MG63 (cell line): ENCODE measurements at regions not wholly inside any gene's neighbourhood (a gene's known extent, or its start where the extent isn't known, plus 50 kb on each side); places are given as distances from the start of the nearest gene placed in this dataset.
A peak's percentile ranks its signal among the peaks of the same experiment; 100 is the strongest.
"Not testable (repeated sequence)": the region's sequence is repeated elsewhere in the genome, so short reads cannot be mapped to it uniquely, and the experiment has no call there.

Source experiments
- DNase-seq: peaks from one replicate; pipeline ENCODE4 v3.0.0-alpha.2; 2020
- H3K27me3 ChIP-seq: fragments of 250-450 bp; sonication (Bioruptor Pico); 2 replicates; pipeline ENCODE4 v1.5.1; 2020; ENCODE audit warnings: mild to moderate bottlenecking, moderate library complexity
- H3K36me3 ChIP-seq: fragments of 250-450 bp; sonication (Bioruptor Pico); 2 replicates; pipeline ENCODE4 v1.5.1; 2020; ENCODE audit warnings: mild to moderate bottlenecking, moderate library complexity
- H3K4me3 ChIP-seq: fragments of 250-450 bp; sonication (Bioruptor Pico); 2 replicates; pipeline ENCODE4 v1.5.1; 2020; ENCODE audit warnings: mild to moderate bottlenecking, moderate library complexity
- H3K9me3 ChIP-seq: fragments of 250-450 bp; sonication (Bioruptor Pico); 2 replicates; pipeline ENCODE4 v1.5.1; 2020; ENCODE audit warnings: mild to moderate bottlenecking, moderate library complexity

GRCh38 chr3:4060064-4060463 is 243.1 kb upstream of the SETMAR start:
- H3K27me3 ChIP-seq, result no peaks in the 10 kb centered on the region
- H3K36me3 ChIP-seq, result no peaks in the 10 kb centered on the region
- DNase-seq, result peak; percentile 79
- H3K9me3 ChIP-seq, result peaks cover 8% of the 10 kb centered on the region; the same call in 1 of the 2 replicates
- H3K4me3 ChIP-seq, result no peak overlapping the region

- H3K4me3 ChIP-seq, result no peak overlapping the region
These were observed 242.6 kb upstream of the SETMAR start for GRCh38 chr3:4060603-4061002.

GRCh38 chr3:4061195-4061594 is 242.0 kb upstream of the SETMAR start:
- no peak for DNase-seq
- Histone ChIP-seq H3K9me3 (peaks cover 8% of the 10 kb centered on the region; the same call in 1 of the 2 replicates), H3K36me3 (no peaks in the 10 kb centered on the region), H3K27me3 (no peaks in the 10 kb centered on the region), H3K4me3 (no peak overlapping the region)

More at GRCh38 chr3:4060603-4061002, 242.6 kb upstream of the SETMAR start:
- no peaks in the 10 kb centered on the region for H3K27me3 ChIP-seq
- no peaks in the 10 kb centered on the region for H3K36me3 ChIP-seq
- H3K9me3 ChIP-seq, result peaks cover 8% of the 10 kb centered on the region; the same call in 1 of the 2 replicates
- DNase-seq, result no peak

GRCh38 chr3:4061783-4062360 is 241.3 kb upstream of the SETMAR start:
- no peak for DNase-seq
- Histone ChIP-seq H3K36me3 (no peaks in the 10 kb centered on the region), H3K9me3 (peaks cover 8% of the 10 kb centered on the region; the same call in 1 of the 2 replicates), H3K4me3 (no peak overlapping the region), H3K27me3 (no peaks in the 10 kb centered on the region)

- H3K36me3 ChIP-seq, result no peaks in the 10 kb centered on the region
- DNase-seq, result no peak
- peaks cover 8% of the 10 kb centered on the region; the same call in 1 of the 2 replicates for H3K9me3 ChIP-seq
- no peak overlapping the region for H3K4me3 ChIP-seq
- no peaks in the 10 kb centered on the region for H3K27me3 ChIP-seq
These were observed 240.5 kb upstream of the SETMAR start for GRCh38 chr3:4062621-4063020.

- Histone ChIP-seq H3K9me3 (peaks cover 8% of the 10 kb centered on the region; the same call in 1 of the 2 replicates), H3K4me3 (no peak overlapping the region), H3K27me3 (no peaks in the 10 kb centered on the region), H3K36me3 (no peaks in the 10 kb centered on the region)
- no peak for DNase-seq
These were observed 239.1 kb upstream of the SETMAR start for GRCh38 chr3:4063916-4064574.

GRCh38 chr3:4065085-4065484 is 238.1 kb upstream of the SETMAR start:
- no peak for DNase-seq
- no peak overlapping the region for H3K4me3 ChIP-seq
- no peaks in the 10 kb centered on the region for H3K36me3 ChIP-seq
- peaks cover 8% of the 10 kb centered on the region; the same call in 1 of the 2 replicates for H3K9me3 ChIP-seq
- no peaks in the 10 kb centered on the region for H3K27me3 ChIP-seq

- Histone ChIP-seq H3K27me3 (no peaks in the 10 kb centered on the region), H3K4me3 (no peak overlapping the region), H3K36me3 (no peaks in the 10 kb centered on the region), H3K9me3 (peaks cover 8% of the 10 kb centered on the region; the same call in 1 of the 2 replicates)
- DNase-seq, result no peak
These were observed 237.6 kb upstream of the SETMAR start for GRCh38 chr3:4065554-4065953.

- Histone ChIP-seq H3K9me3 (no peaks in the 10 kb centered on the region), H3K4me3 (no peak overlapping the region), H3K36me3 (no peaks in the 10 kb centered on the region), H3K27me3 (no peaks in the 10 kb centered on the region)
- no peak for DNase-seq
These were observed 235.3 kb upstream of the SETMAR start for GRCh38 chr3:4067893-4068292.

GRCh38 chr3:4069796-4070195 is 233.4 kb upstream of the SETMAR start:
- no peaks in the 10 kb centered on the region for H3K36me3 ChIP-seq
- no peaks in the 10 kb centered on the region for H3K27me3 ChIP-seq
- H3K9me3 ChIP-seq, result no peaks in the 10 kb centered on the region
- no peak for DNase-seq
- H3K4me3 ChIP-seq, result no peak overlapping the region

GRCh38 chr3:4071481-4072184 is 231.5 kb upstream of the SETMAR start:
- no peak overlapping the region for H3K4me3 ChIP-seq
- no peaks in the 10 kb centered on the region for H3K27me3 ChIP-seq
- no peaks in the 10 kb centered on the region for H3K9me3 ChIP-seq
- no peak for DNase-seq
- no peaks in the 10 kb centered on the region for H3K36me3 ChIP-seq

GRCh38 chr3:4077278-4077677 is 225.9 kb upstream of the SETMAR start:
- DNase-seq, H3K36me3 ChIP-seq, H3K9me3 ChIP-seq, H3K4me3 ChIP-seq, H3K27me3 ChIP-seq: not testable (repeated sequence)

GRCh38 chr3:4077950-4078349 is 225.2 kb upstream of the SETMAR start:
- Histone ChIP-seq H3K4me3 (no peak overlapping the region), H3K27me3 (no peaks in the 10 kb centered on the region), H3K9me3 (no peaks in the 10 kb centered on the region), H3K36me3 (no peaks in the 10 kb centered on the region)
- DNase-seq, result no peak

GRCh38 chr3:4078903-4079302 is 224.3 kb upstream of the SETMAR start:
- H3K4me3 ChIP-seq, result no peak overlapping the region
- no peaks in the 10 kb centered on the region for H3K27me3 ChIP-seq
- no peaks in the 10 kb centered on the region for H3K9me3 ChIP-seq
- DNase-seq, result no peak
- H3K36me3 ChIP-seq, result no peaks in the 10 kb centered on the region

GRCh38 chr3:4079339-4080195 is 223.6 kb upstream of the SETMAR start:
- no peaks in the 10 kb centered on the region for H3K9me3 ChIP-seq
- DNase-seq, result no peak
- no peaks in the 10 kb centered on the region for H3K36me3 ChIP-seq
- H3K27me3 ChIP-seq, result no peaks in the 10 kb centered on the region
- H3K4me3 ChIP-seq, result no peak overlapping the region

- Histone ChIP-seq H3K4me3 (no peak overlapping the region), H3K27me3 (no peaks in the 10 kb centered on the region), H3K36me3 (no peaks in the 10 kb centered on the region), H3K9me3 (no peaks in the 10 kb centered on the region)
- no peak for DNase-seq
These were observed 219.7 kb upstream of the SETMAR start for GRCh38 chr3:4083225-4084015.
